ENCODE measurements at regions not wholly inside any gene's neighbourhood (a gene's known extent, or its start where the extent isn't known, plus 50 kb on each side); places are given as distances from the start of the nearest gene placed in this dataset.
A peak's percentile ranks its signal among the peaks of the same experiment; 100 is the strongest.
"Not testable (repeated sequence)": the region's sequence is repeated elsewhere in the genome, so short reads cannot be mapped to it uniquely, and the experiment has no call there.

DNA sequence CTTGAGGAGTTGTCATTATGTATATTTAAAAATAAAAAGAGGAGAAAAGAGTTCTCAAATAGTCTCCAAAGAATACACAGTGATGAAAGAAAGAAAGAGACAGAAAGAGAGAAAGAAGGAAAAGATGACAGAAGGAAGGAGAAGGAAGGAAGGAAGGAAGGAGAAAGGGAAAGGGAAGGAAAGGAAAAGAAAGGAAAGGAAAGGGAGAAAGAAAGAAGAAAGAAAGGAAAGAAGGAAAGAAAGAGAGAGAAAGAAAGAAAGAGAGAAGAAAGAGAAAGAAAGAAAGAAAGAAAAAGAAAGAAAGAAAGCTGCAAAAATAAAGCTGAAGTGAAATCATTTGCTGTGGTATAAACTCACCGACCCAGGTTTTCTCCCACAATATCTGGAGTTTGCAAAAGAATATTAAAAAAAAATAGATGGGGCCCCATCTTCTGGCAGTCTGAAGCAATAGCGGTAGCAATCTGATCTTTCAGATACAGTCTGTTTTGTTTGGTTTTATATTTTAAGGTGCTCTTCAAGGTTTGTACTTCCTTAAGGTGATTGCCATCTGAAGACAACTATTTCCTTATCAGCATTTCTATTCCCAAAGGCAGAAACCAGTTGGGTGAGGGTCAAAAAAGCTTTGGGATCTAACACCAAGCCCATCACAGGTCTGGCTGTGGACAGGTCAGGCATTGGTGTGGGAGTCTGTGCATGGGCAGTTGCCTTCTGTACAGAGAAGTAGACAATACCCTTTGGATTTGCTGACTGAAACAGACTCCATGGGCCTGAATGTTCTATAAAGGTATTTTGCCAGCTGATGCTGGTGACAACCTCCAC is 160.4 kb downstream of the CPEB2 start:
- no peak for DNase-seq

GRCh38 chr4:15163284-15163645 is 161.0 kb downstream of the CPEB2 start:
- no peak for DNase-seq

DNA sequence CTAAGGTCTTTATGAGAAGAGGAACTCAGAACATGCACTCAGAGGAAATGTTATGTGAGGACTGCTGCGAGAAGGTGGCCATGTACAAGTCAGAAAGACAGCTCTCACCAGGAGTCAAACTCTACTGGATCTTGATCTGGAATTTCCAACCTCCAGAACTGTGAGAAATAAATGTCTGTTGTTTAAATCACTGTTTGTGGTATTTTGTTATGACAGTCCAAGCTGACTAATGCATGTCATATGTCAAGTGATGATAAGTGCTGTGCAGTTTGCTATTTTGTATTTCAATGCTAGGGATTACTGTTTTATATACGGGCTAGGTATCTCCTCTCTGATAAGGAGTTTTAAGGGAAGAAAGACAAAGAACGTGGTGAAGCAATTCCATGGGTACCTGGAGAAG is 162.3 kb downstream of the CPEB2 start:
- no peak for DNase-seq

GRCh38 chr4:15167743-15168142 is 165.5 kb downstream of the CPEB2 start:
- no peak for DNase-seq

DNA sequence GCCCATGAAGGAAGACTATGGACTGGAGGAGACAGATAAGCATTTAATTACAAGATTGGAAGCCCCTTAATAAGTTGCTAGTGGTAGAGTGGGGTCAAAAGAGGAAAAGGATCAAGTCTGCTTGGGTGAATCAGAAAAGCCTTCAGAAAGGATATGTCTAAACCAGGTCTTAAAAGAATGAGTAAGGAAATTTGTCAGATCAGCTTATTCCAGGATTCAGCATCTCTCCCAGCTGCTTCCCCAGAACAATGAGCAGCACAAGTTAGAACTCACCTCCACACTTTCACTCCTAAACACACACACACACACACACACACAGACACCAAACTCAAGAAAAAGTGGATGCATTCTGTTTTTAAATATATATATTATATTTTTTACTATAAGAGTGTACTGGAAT is 166.5 kb downstream of the CPEB2 start:
- DNase-seq = no peak

DNA sequence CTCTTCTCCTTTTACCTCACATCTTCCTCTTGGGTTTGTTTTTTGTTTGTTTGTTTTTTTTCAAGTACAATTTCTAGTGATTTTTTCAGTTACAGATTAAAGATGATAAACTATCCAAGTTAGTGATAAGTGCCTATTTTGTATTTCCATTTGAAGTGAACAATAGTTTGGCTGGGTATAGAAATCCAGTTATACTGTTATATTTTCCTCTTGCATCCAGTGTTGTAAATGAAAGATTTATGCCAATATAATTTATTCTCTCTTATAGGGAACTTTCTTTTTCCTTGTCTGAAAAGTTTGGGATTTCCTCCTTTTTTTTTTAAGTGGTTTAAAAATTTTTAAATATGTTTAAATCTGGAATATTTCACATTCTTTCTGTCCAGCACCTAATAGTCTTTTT is 169.4 kb downstream of the CPEB2 start:
- no peak for DNase-seq

- DNase-seq = no peak
Observed at GRCh38 chr4:15173251-15173650, 171.0 kb downstream of the CPEB2 start.

- DNase-seq = not testable (repeated sequence)
Observed at GRCh38 chr4:15174168-15174567, 171.9 kb downstream of the CPEB2 start.

DNA sequence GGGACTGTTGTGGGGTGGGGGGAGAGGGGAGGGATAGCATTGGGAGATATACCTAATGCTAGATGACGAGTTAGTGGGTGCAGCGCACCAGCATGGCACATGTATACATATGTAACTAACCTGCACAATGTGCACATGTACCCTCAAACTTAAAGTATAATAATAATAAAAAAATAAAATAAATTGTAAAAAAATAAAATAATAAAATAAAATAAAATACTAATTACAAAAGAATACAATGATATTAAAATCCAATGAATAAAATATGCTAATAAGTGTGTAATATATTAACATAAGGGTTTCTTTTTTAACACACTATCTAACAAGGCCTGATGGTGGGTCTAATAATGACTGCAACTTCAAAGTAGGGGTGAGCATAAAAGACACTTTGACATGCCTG is 177.6 kb downstream of the CPEB2 start:
- DNase-seq = not testable (repeated sequence)

DNA sequence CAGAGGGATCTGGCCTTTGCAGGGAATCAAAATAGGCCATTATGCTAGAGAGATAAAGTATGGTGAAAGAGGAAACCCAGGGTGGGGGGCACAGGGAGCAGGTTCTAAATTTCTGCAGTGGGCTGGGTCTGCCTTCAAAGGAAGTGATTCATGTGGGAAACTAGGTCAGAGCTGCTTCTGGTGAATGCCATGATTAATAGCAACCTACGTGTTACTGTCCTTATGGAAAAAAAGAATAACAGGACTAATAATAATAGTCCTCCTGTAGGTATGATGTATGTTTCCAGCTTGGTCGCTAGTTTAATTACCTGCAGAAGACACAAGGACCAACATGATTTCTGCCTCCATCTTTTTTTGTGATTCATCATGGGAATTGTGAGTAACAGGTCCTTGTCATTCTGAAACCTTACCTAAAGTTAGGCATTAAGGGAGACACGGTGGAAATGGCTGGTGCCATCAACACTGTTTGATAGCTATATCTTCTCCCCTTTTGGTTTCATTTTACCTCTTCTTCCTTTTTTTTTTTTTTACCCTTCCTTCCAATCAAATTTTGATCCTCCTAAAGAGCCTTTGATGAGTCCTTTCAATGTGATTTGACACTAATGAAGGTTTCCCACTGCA is 180.4 kb downstream of the CPEB2 start:
- no peak for DNase-seq

GRCh38 chr4:15186149-15186548 is 183.9 kb downstream of the CPEB2 start:
- DNase-seq = no peak

- DNase-seq = no peak
Observed at GRCh38 chr4:15186806-15187205, 184.5 kb downstream of the CPEB2 start.

GRCh38 chr4:15188605-15189539 is 186.6 kb downstream of the CPEB2 start:
- DNase-seq = no peak

GRCh38 chr4:15194520-15194919 is 192.2 kb downstream of the CPEB2 start:
- no peak for DNase-seq

GRCh38 chr4:15197005-15197404 is 194.7 kb downstream of the CPEB2 start:
- DNase-seq = peak in 2 of 58 donors; percentile 1 to 20

- no peak for DNase-seq
Observed at GRCh38 chr4:15198070-15198727, 195.9 kb downstream of the CPEB2 start.

DNA sequence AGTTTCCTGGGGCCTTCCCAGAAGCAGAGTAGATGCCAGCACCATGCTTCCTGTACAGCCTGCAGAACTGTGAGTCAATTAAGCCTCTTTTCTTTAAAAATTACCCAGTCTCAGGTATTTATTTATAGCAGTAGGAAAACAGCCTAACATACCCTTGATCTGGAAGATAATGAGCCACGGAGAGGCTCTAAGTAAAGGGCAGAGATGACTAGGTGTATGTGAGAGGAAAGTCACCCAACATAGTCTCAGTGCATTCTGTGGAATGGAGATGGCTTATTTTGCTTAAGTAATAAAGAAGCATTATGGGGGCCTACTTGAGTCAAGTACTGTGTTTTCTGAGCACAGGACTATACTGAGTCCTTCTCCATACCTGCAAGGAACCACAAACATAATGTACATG is 199.5 kb downstream of the CPEB2 start:
- DNase-seq = no peak

- no peak for DNase-seq
Observed at GRCh38 chr4:15202481-15202880, 200.2 kb downstream of the CPEB2 start.

GRCh38 chr4:15206526-15206925 is 204.2 kb downstream of the CPEB2 start:
- DNase-seq = not testable (repeated sequence)

DNA sequence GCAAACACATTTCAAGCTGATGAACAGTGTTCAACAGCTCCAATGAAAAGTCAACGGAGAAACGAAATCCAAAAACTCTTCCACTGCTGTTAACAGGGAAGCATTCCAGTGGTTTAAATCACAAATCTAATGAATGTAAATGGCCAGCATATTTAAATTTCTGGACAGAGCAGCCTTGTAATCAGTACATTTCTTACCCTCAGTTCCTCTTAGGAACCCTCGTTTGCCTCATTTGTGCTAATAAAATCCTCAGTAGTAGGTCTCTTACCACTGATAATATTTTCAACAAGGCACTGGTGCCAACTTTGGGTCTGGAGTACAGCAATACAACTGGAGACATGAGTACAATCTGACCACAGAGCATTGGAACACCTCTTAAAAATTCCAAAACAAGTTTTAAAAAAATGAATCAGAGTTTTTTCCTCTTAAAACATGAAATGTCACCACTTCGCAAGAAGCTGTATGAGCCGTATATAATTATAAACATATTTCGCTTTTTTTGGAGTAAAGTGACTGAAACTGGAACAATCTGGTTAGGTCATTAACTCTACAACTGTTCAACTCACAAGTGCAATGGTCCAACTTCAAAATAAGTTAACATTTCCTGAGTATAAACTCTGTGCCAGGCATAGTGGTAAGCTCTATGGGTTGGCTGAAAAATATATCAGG is 211.2 kb downstream of the CPEB2 start:
- DNase-seq = no peak

GRCh38 chr4:15215109-15215508 is 212.7 kb upstream of the C1QTNF7 start:
- no peak for DNase-seq

All from anterior cingulate cortex (tissue), 58 donors.